ENCODE measurements at regions not wholly inside any gene's neighbourhood (a gene's known extent, or its start where the extent isn't known, plus 50 kb on each side); places are given as distances from the start of the nearest gene placed in this dataset.

DNA sequence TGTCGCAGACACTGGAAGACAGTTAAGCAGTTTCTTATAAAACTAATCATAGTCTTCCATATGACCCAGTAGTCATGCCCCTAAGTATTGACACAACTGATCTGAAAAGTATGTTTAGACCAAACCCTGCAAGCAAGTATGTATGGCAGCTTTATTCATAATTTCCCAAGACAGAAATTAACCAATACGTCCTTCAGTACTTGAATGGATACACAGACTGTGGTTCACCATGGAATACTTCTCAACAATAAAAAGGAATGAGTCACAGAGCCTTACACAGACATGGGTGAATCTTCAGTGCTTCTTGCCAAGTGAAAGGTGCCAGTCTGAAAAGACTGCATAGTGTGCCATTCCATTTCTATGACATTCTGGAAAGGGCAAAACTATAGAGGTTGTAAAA lies 50.2 kb upstream of the AKR1E2 start:
- no peak overlapping the region for H2AFZ ChIP-seq (ENCODE audit: control insufficient read depth, low read length)
- H3K9me1 ChIP-seq (ENCODE audit: control insufficient read depth, extremely low read depth, insufficient read depth, low read length) = no peaks in the 10 kb centered on the region
- H3K79me2 ChIP-seq (ENCODE audit: control insufficient read depth, insufficient read depth, low read length) = no peaks in the 10 kb centered on the region
- peaks cover 27% of the 10 kb centered on the region for H3K4me1 ChIP-seq (ENCODE audit: control insufficient read depth, extremely low read depth, insufficient read depth, low read length)
- peak overlapping the region; percentile 42 for H3K4me2 ChIP-seq (ENCODE audit: control insufficient read depth, extremely low read depth, insufficient read depth, low read depth, low read length)
- no peaks in the 10 kb centered on the region for H4K20me1 ChIP-seq (ENCODE audit: control insufficient read depth, extremely low read depth, insufficient read depth, low read length)
- DNase-seq (ENCODE audit: low read depth, low spot score) = peak; percentile 76
- no peaks in the 10 kb centered on the region for H3K9me3 ChIP-seq (ENCODE audit: control insufficient read depth, low read depth, low read length)
- dilution Hi-C loops (cut with MboI; ENCODE audit: extremely low pct_ligation_motif_present, low sequenced_read_pairs) = no loop called here
- no peaks in the 10 kb centered on the region for H3K36me3 ChIP-seq (ENCODE audit: control insufficient read depth in 2 of 2, extremely low read depth in 1 of 2, insufficient read depth in 2 of 2, low read length in 2 of 2)
- peak overlapping the region; percentile 15 for H3K27ac ChIP-seq (ENCODE audit: control insufficient read depth, insufficient read depth, low read length)
- no peaks in the 10 kb centered on the region for H3K27me3 ChIP-seq (ENCODE audit: control insufficient read depth, extremely low read depth, insufficient read depth, low read length)
- no peak for TF ChIP-seq EZH2 (IDR thresholded peaks at IDR 0.05; ENCODE audit: low read length)
- no peak for TF ChIP-seq CTCF (optimal IDR thresholded peaks at IDR 0.05 in 1 of 3, IDR thresholded peaks at IDR 0.05 in 1 of 3, conservative IDR thresholded peaks at IDR 0.05 in 1 of 3; ENCODE audit: extremely low read depth in 1 of 3, insufficient read depth in 2 of 3, low read length in 3 of 3)
- H3K4me3 ChIP-seq (ENCODE audit: control insufficient read depth in 2 of 3, extremely low read depth in 1 of 3, insufficient read depth in 2 of 3, low read depth in 1 of 3, low read length in 3 of 3) = no peak overlapping the region
- no peak overlapping the region for H3K9ac ChIP-seq (ENCODE audit: control insufficient read depth, extremely low read depth, insufficient read depth, low read length)
- FAIRE-seq = peak; percentile 95

GRCh38 chr10:4772202-4772570 lies 53.8 kb upstream of the AKR1E2 start:
- H3K27me3 ChIP-seq (ENCODE audit: control insufficient read depth, extremely low read depth, insufficient read depth, low read length) = no peaks in the 10 kb centered on the region
- no peak for TF ChIP-seq EZH2 (IDR thresholded peaks at IDR 0.05; ENCODE audit: low read length)
- H3K4me3 ChIP-seq (ENCODE audit: control insufficient read depth in 2 of 3, extremely low read depth in 1 of 3, insufficient read depth in 2 of 3, low read depth in 1 of 3, low read length in 3 of 3) = no peak overlapping the region
- H3K9me3 ChIP-seq (ENCODE audit: control insufficient read depth, low read depth, low read length) = no peaks in the 10 kb centered on the region
- dilution Hi-C loops (cut with MboI; ENCODE audit: extremely low pct_ligation_motif_present, low sequenced_read_pairs) = no loop called here
- H3K79me2 ChIP-seq (ENCODE audit: control insufficient read depth, insufficient read depth, low read length) = no peaks in the 10 kb centered on the region
- no peak overlapping the region for H2AFZ ChIP-seq (ENCODE audit: control insufficient read depth, low read length)
- H3K9ac ChIP-seq (ENCODE audit: control insufficient read depth, extremely low read depth, insufficient read depth, low read length) = no peak overlapping the region
- H3K4me1 ChIP-seq (ENCODE audit: control insufficient read depth, extremely low read depth, insufficient read depth, low read length) = peaks cover 34% of the 10 kb centered on the region
- H3K4me2 ChIP-seq (ENCODE audit: control insufficient read depth, extremely low read depth, insufficient read depth, low read depth, low read length) = no peak overlapping the region
- no peaks in the 10 kb centered on the region for H4K20me1 ChIP-seq (ENCODE audit: control insufficient read depth, extremely low read depth, insufficient read depth, low read length)
- FAIRE-seq = no peak
- peak overlapping the region; percentile 84 for H3K27ac ChIP-seq (ENCODE audit: control insufficient read depth, insufficient read depth, low read length)
- no peaks in the 10 kb centered on the region for H3K9me1 ChIP-seq (ENCODE audit: control insufficient read depth, extremely low read depth, insufficient read depth, low read length)
- DNase-seq (ENCODE audit: low read depth, low spot score) = no peak
- H3K36me3 ChIP-seq (ENCODE audit: control insufficient read depth in 2 of 2, extremely low read depth in 1 of 2, insufficient read depth in 2 of 2, low read length in 2 of 2) = no peaks in the 10 kb centered on the region

DNA sequence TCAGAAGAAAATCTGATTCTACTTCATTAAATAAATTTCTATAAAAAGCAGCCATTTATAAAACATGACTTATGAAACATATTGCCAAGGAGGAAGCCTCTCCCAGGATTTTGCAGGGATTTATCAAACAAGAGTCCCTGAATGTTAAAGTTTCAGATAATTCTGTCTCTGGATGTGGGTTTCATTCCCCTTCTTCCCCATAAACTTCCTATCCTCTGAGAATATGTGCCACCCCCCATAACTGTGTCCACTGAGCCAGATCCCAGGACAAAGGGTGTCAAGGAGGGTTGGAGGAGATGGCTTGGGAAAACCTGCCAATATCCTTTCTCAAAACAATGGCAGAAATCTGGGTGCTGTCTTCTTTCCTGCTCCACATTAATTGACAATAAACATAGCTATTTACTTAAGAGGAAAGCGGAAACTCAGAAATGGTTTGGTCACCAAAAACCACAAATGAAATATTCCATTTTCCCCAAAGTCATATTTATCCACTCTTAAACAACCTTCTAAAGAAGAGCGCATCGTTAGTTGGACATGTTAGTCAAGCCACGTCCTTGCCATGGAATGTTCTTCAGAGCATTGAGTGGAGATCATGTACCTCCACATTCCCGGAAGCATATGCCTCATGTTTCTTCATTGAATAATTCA lies 54.3 kb upstream of the AKR1E2 start:
- Histone ChIP-seq H3K4me2 (ENCODE audit: control insufficient read depth, extremely low read depth, insufficient read depth, low read depth, low read length) (peak overlapping the region; percentile 51), H3K27ac (ENCODE audit: control insufficient read depth, insufficient read depth, low read length) (peak overlapping the region; percentile 84), H3K9me3 (ENCODE audit: control insufficient read depth, low read depth, low read length) (no peaks in the 10 kb centered on the region), H3K9ac (ENCODE audit: control insufficient read depth, extremely low read depth, insufficient read depth, low read length) (peak overlapping the region; percentile 63), H4K20me1 (ENCODE audit: control insufficient read depth, extremely low read depth, insufficient read depth, low read length) (no peaks in the 10 kb centered on the region), H3K27me3 (ENCODE audit: control insufficient read depth, extremely low read depth, insufficient read depth, low read length) (no peaks in the 10 kb centered on the region), H3K4me3 (ENCODE audit: control insufficient read depth in 2 of 3, extremely low read depth in 1 of 3, insufficient read depth in 2 of 3, low read depth in 1 of 3, low read length in 3 of 3) (no peak overlapping the region), H3K36me3 (ENCODE audit: control insufficient read depth in 2 of 2, extremely low read depth in 1 of 2, insufficient read depth in 2 of 2, low read length in 2 of 2) (no peaks in the 10 kb centered on the region), H3K79me2 (ENCODE audit: control insufficient read depth, insufficient read depth, low read length) (no peaks in the 10 kb centered on the region), H2AFZ (ENCODE audit: control insufficient read depth, low read length) (no peak overlapping the region), H3K4me1 (ENCODE audit: control insufficient read depth, extremely low read depth, insufficient read depth, low read length) (peaks cover 39% of the 10 kb centered on the region), H3K9me1 (ENCODE audit: control insufficient read depth, extremely low read depth, insufficient read depth, low read length) (no peaks in the 10 kb centered on the region)
- FAIRE-seq = peak; percentile 69
- TF ChIP-seq EZH2 (IDR thresholded peaks at IDR 0.05; ENCODE audit: low read length) (no peak), CTCF (optimal IDR thresholded peaks at IDR 0.05 in 1 of 3, IDR thresholded peaks at IDR 0.05 in 1 of 3, conservative IDR thresholded peaks at IDR 0.05 in 1 of 3; ENCODE audit: extremely low read depth in 1 of 3, insufficient read depth in 2 of 3, low read length in 3 of 3) (no peak)
- DNase-seq (ENCODE audit: low read depth, low spot score) = no peak
- dilution Hi-C loops (cut with MboI; ENCODE audit: extremely low pct_ligation_motif_present, low sequenced_read_pairs) = no loop called here

All from keratinocyte (primary cell).